HG03060 (cell line): ENCODE measurements at regions not wholly inside any gene's neighbourhood (a gene's known extent, or its start where the extent isn't known, plus 50 kb on each side); places are given as distances from the start of the nearest gene placed in this dataset.

ENCODE experiments used
- ATAC-seq: cut with Tn5 transposase; IDR thresholded peaks from one replicate; pipeline ENCODE4 v1.9.1; 2021; ENCODE audit warnings: low read depth, moderate number of reproducible peaks; ENCODE audit not compliant: unreplicated experiment

- no peak for ATAC-seq
Measured at GRCh38 chr22:49592780-49593501, 234.7 kb downstream of the BRD1 start.

DNA sequence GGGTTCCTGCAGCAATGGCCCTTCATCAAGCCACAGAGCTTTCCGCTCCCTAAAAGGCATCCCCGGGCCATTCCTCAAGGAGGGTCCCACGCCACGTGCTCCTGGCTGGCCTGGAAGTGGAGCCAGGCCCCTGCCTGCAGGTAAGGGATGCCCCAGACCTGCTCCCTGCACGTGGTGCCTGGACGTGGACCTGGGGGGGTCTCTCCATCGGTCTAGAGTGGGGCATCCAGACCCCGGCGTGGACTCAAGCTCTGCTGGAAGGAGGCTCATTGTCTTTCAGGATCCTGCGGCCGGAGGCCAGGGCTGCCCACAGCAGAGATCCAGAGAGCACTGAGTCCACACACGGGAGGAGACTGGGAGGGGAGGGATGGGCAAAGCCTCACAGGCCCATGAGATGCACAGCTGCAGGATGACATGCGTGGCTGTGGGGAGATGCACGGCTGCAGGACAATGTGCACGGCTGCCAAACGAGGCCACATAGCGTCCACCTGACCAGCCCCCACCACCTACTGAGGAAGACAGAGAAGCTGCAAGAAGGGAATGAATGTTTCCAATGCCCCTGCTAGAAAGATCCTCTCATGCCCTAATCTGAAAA, 236.7 kb downstream of the BRD1 start:
- ATAC-seq = no peak

- no peak for ATAC-seq
Measured at GRCh38 chr22:49590381-49590780, 237.3 kb downstream of the BRD1 start.

GRCh38 chr22:49589811-49590210, 237.9 kb downstream of the BRD1 start:
- ATAC-seq = no peak

DNA sequence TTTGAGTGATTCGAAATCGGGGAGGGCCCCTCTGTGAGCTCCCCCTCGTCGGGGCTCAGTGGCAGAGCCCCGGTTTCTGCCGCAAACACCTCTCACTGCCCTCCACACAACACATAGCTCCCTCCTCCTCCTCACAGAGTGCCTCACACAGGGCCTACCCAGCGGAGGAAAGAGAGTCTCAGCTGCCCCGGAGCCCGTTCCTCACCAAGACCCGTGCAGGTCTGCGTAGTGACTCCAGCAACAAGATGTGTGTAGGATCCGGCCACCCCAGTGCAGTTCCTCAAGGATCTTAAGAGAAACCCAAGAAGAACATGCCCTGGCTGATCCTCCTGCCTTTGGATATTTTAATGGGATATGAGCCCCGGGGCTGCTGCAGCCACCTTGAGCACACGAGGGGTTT, 238.4 kb downstream of the BRD1 start:
- no peak for ATAC-seq

DNA sequence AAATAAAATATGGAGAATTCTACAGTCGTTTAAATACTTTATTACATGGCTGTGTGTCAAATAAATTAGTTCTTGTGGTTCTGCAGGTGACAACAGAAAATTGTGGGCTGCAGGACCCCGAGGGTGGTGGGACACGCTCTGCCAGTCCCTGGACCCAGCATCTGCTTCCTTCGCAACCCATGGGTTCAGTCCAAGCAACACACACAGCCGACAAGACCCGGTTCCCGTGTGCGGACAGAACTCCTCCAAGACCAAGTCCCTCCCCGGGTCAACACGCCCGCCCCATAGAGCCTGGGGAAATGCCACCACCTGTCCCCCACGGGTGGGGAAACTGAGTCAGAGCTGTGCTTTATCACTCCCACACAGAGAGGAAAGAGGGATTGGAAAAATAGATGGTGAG, 238.9 kb downstream of the BRD1 start:
- no peak for ATAC-seq

- ATAC-seq = no peak
Measured at GRCh38 chr22:49587987-49588386, 239.7 kb downstream of the BRD1 start.

DNA sequence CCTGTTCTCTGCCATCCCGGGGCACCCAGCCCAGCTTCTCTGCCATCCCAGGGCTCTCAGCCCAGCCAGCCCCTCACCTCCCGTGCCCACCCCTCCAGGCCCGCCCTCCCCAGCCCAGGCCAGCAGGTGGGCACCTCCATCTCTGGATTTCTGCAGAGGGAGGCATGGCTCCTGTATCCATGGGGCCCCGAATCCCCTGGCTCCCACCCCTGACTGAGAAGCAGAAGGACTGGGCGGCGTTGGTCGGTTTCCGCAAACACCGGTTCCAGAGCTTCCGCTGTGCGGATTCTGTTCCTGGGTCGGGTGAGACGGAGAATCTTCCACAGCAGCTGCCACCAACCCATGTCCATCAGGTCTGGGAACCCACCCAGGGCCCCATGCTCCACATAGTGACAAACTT, 240.3 kb downstream of the BRD1 start:
- ATAC-seq = no peak

DNA sequence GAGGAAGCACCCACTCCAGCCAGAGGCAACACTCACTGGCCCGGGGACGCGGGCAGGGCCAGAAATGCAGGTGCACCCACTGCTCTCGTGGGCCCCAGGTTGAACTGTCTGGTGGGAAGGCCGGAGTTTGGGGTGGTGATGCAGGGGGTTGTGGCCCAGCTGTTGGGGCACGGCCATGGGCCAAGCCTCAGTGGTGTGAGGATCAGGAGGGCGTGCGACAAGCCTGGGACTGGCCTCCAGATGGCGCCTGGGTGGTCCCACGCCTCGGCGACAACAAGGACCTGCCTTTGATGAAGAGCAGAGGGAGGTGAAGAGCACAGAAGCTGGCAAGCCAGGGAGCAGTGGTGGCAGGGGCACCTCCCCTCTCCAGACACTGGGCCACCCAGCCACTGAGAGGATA, 240.8 kb downstream of the BRD1 start:
- no peak for ATAC-seq

DNA sequence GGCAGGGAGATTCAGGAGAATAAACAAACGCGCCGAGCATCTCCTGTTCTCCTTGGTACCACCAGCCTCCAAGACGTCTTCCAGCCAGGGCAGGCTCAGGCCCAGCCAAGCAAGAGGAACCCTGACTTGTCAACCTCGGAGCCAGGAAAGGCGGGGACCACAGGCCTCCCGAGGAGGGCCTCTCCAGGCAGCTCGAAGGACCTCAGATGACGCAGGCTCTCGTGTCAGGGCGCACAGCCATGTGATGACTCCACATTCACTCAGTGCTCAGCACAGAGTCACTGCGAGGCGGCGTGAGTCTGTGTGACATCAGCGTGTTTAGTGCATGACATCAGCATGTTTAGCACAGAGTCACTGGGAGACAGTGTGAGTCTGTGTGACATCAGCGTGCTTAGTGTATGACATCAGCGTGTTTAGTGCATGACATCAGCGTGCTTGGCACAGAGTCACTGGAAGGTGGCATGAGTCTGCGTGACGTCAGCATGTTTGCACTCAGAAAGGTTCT, 241.4 kb downstream of the BRD1 start:
- ATAC-seq = no peak

DNA sequence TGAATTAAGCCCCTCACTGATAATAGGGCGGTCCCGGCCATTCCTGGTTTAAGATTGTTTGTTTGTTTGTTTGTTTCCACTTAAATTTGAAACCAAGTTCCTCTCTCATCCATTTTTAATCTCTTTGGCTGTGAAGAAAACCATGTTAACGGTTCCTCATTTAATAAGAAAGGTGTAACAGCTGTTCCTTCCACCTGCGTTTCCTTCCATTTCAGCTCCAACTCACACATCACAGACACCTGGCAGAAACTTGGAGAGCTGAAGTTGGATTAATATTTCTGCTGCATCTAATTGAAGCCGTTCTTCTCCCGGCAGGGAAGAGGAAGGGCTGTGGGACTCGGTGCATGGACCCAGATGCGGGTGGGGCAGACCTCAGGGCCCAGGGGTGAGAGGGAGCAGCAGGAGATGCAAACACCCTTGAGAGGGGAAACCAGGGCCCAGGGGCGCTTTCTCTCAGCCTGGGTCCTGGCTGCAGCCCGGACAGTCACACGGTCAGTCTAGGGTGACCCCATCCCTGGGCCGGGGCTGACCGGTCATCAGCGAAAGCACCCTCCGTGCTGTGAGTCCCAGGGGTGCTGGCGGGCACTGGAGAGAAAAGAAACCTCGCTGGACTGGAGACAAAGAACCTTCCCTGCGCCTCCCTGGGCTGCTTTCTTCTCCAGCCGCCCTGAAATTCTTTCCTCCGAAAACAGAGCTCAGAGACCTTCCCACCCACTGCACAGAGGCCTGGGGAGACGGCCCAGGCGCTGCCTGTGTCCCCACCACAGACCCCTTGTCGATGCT, 242.0 kb downstream of the BRD1 start:
- ATAC-seq = no peak

GRCh38 chr22:49583886-49584505, 243.7 kb downstream of the BRD1 start:
- ATAC-seq = no peak

GRCh38 chr22:49583341-49583740, 244.3 kb downstream of the BRD1 start:
- ATAC-seq = no peak

DNA sequence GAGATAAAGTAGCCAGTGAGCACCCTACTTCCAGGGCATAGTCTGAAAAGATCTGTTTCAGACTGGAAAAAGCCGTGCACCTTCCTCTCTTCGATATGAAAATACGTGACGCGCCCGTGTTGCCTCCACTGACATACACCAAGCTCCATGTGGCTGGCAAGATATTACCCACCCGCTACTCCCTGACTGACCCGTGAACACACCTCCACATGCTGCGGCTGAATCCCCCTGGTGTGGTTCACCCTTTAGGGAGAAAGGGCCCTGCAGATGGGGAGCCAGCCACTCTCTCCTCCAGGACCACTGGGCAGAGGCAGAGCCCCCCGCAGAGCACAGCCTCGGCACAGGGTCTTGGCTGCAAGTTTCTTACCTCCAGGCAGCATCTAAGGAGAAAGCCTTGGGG, 245.0 kb downstream of the BRD1 start:
- no peak for ATAC-seq

GRCh38 chr22:49582181-49582580, 245.5 kb downstream of the BRD1 start:
- no peak for ATAC-seq

- no peak for ATAC-seq
Measured at GRCh38 chr22:49580024-49580423, 247.6 kb downstream of the BRD1 start.

- ATAC-seq = no peak
Measured at GRCh38 chr22:49577168-49578060, 250.3 kb downstream of the BRD1 start.

GRCh38 chr22:49576241-49577141, 251.2 kb downstream of the BRD1 start:
- no peak for ATAC-seq

DNA sequence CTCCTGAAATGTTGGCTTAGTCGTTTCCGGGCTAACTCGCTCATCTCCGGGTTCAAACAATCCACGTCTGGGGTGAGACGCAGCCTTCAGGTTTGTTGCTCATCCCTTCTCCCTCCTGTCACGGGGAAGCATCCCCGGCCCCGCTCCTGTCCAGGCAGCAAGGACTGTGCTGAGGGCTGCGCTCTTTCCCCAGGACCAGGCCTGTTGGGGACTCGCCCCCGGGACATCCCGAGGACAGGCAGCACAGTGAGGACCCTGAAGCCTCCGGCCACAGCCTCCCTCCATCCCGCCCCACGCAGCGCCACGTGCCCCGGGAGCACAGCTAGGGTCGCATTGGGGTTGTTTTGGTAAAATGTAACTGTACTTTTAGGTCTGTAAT, 252.0 kb downstream of the BRD1 start:
- ATAC-seq = no peak
